ENCODE measurements at regions not wholly inside any gene's neighbourhood (a gene's known extent, or its start where the extent isn't known, plus 50 kb on each side); places are given as distances from the start of the nearest gene placed in this dataset.
"Not testable (repeated sequence)": the region's sequence is repeated elsewhere in the genome, so short reads cannot be mapped to it uniquely, and the experiment has no call there.

- Mint-ChIP-seq H3K27me3 (no peaks in the 10 kb centered on the region), H3K9me3 (no peaks in the 10 kb centered on the region), H3K36me3 (no peaks in the 10 kb centered on the region), H3K4me1 (ENCODE audit: unreplicated experiment) (no peaks in the 10 kb centered on the region), H3K27ac (no peak overlapping the region), H3K4me3 (no peak overlapping the region)
- no peak for DNase-seq (ENCODE audit: extremely low spot score, unreplicated experiment)
- no peak for TF ChIP-seq CTCF (conservative IDR thresholded peaks at IDR 0.05)
Measured at GRCh38 chr3:168688267-168688666, 592.5 kb upstream of the GOLIM4 start.

- Mint-ChIP-seq H3K36me3 (no peaks in the 10 kb centered on the region), H3K27ac (no peak overlapping the region), H3K4me1 (ENCODE audit: unreplicated experiment) (no peaks in the 10 kb centered on the region), H3K9me3 (no peaks in the 10 kb centered on the region), H3K4me3 (no peak overlapping the region), H3K27me3 (no peaks in the 10 kb centered on the region)
- TF ChIP-seq CTCF (conservative IDR thresholded peaks at IDR 0.05) = no peak
- DNase-seq (ENCODE audit: extremely low spot score, unreplicated experiment) = no peak
Measured at GRCh38 chr3:168684519-168684918, 588.8 kb upstream of the GOLIM4 start.

- Mint-ChIP-seq H3K27ac (no peak overlapping the region), H3K36me3 (no peaks in the 10 kb centered on the region), H3K4me1 (ENCODE audit: unreplicated experiment) (no peaks in the 10 kb centered on the region), H3K27me3 (no peaks in the 10 kb centered on the region), H3K9me3 (no peaks in the 10 kb centered on the region), H3K4me3 (no peak overlapping the region)
- DNase-seq (ENCODE audit: extremely low spot score, unreplicated experiment) = no peak
- no peak for TF ChIP-seq CTCF (conservative IDR thresholded peaks at IDR 0.05)
Measured at GRCh38 chr3:168678730-168679129, 583.0 kb upstream of the GOLIM4 start.

- H3K36me3 Mint-ChIP-seq = no peaks in the 10 kb centered on the region
- no peak for DNase-seq (ENCODE audit: extremely low spot score, unreplicated experiment)
- no peaks in the 10 kb centered on the region for H3K27me3 Mint-ChIP-seq
- no peak overlapping the region for H3K27ac Mint-ChIP-seq
- H3K4me3 Mint-ChIP-seq = no peak overlapping the region
- H3K9me3 Mint-ChIP-seq = no peaks in the 10 kb centered on the region
- TF ChIP-seq CTCF (conservative IDR thresholded peaks at IDR 0.05) = no peak
- no peaks in the 10 kb centered on the region for H3K4me1 Mint-ChIP-seq (ENCODE audit: unreplicated experiment)
Measured at GRCh38 chr3:168671091-168671490, 575.4 kb upstream of the GOLIM4 start.

- not testable (repeated sequence) for H3K27ac Mint-ChIP-seq; H3K4me1 Mint-ChIP-seq (ENCODE audit: unreplicated experiment); H3K4me3 Mint-ChIP-seq; DNase-seq (ENCODE audit: extremely low spot score, unreplicated experiment); H3K27me3 Mint-ChIP-seq; H3K9me3 Mint-ChIP-seq; H3K36me3 Mint-ChIP-seq
Measured at GRCh38 chr3:168660879-168661657, 565.3 kb upstream of the GOLIM4 start.

- H3K27ac Mint-ChIP-seq = no peak overlapping the region
Measured at GRCh38 chr3:168659015-168659414, 563.3 kb upstream of the GOLIM4 start.

More at GRCh38 chr3:168659015-168659414, 563.3 kb upstream of the GOLIM4 start:
- TF ChIP-seq CTCF (conservative IDR thresholded peaks at IDR 0.05) = no peak
- no peak for DNase-seq (ENCODE audit: extremely low spot score, unreplicated experiment)
- Mint-ChIP-seq H3K9me3 (no peaks in the 10 kb centered on the region), H3K27me3 (no peaks in the 10 kb centered on the region), H3K4me3 (no peak overlapping the region), H3K4me1 (ENCODE audit: unreplicated experiment) (no peaks in the 10 kb centered on the region), H3K36me3 (no peaks in the 10 kb centered on the region)
